Activated CD4-positive, alpha-beta memory T cell treated with anti-CD3 and anti-CD28 coated beads for 36 hours (primary cell): ENCODE measurements at regions not wholly inside any gene's neighbourhood (a gene's known extent, or its start where the extent isn't known, plus 50 kb on each side); places are given as distances from the start of the nearest gene placed in this dataset.

Source experiments
- CTCF ChIA-PET: fragments of 350-600 bp; sonication (Branson Sonifier 250); formaldehyde crosslinking; loops from one replicate; lab custom pipeline; 2021; ENCODE audit warnings: antibody characterized with exemption, inconsistent platforms; lab: Charles Lee
- POLR2A ChIA-PET: fragments of 350-600 bp; sonication (Branson Sonifier 250); formaldehyde crosslinking; loops from one replicate; lab custom pipeline; 2021; ENCODE audit warnings: antibody characterized with exemption; lab: Charles Lee
- DNase-seq: peaks from one replicate; pipeline ENCODE4 v3.0.0-alpha.2; 2020
- H3K27ac Mint-ChIP-seq: one replicate; pipeline ENCODE4 v1.8.0; 2021; ENCODE audit warnings: mixed read lengths
- H3K27me3 Mint-ChIP-seq: one replicate; pipeline ENCODE4 v1.8.0; 2021; ENCODE audit warnings: mixed read lengths
- H3K36me3 Mint-ChIP-seq: one replicate; pipeline ENCODE4 v1.8.0; 2021; ENCODE audit warnings: mixed read lengths
- H3K4me1 Mint-ChIP-seq: one replicate; pipeline ENCODE4 v1.8.0; 2021; ENCODE audit warnings: low read depth, mixed read lengths
- H3K4me3 Mint-ChIP-seq: one replicate; pipeline ENCODE4 v1.8.0; 2021; ENCODE audit warnings: mild to moderate bottlenecking, mixed read lengths
- H3K9me3 Mint-ChIP-seq: one replicate; pipeline ENCODE4 v1.8.0; 2021; ENCODE audit warnings: mixed read lengths
- intact Hi-C: fragments of 100-400 bp; cut with micrococcal nuclease; formaldehyde crosslinking; loops from one replicate; pipeline ENCODE4 v1.15.1; 2023

- ChIA-PET CTCF (no interaction called here), POLR2A (no interaction called here)
- Mint-ChIP-seq H3K27ac (no peak overlapping the region), H3K4me1 (no peaks in the 10 kb centered on the region), H3K27me3 (no peaks in the 10 kb centered on the region), H3K4me3 (no peak overlapping the region), H3K36me3 (no peaks in the 10 kb centered on the region), H3K9me3 (peaks cover 3% of the 10 kb centered on the region)
- DNase-seq: no peak
- intact Hi-C loops: no loop called here
Measured at GRCh38 chr21:26632691-26633090, 59.6 kb upstream of the CYYR1 start.

- ChIA-PET POLR2A (no interaction called here), CTCF (no interaction called here)
- Mint-ChIP-seq H3K27ac (no peak overlapping the region), H3K4me3 (no peak overlapping the region), H3K9me3 (no peaks in the 10 kb centered on the region), H3K36me3 (no peaks in the 10 kb centered on the region), H3K4me1 (no peaks in the 10 kb centered on the region), H3K27me3 (no peaks in the 10 kb centered on the region)
- intact Hi-C loops: no loop called here
- DNase-seq: no peak
Measured at GRCh38 chr21:26626187-26626586, 53.1 kb upstream of the CYYR1 start.

- CTCF ChIA-PET: no interaction called here
- Mint-ChIP-seq H3K4me1 (no peaks in the 10 kb centered on the region), H3K9me3 (no peaks in the 10 kb centered on the region), H3K36me3 (no peaks in the 10 kb centered on the region), H3K27me3 (no peaks in the 10 kb centered on the region), H3K4me3 (no peak overlapping the region), H3K27ac (no peak overlapping the region)
- POLR2A ChIA-PET: no interaction called here
- no peak for DNase-seq
- intact Hi-C loops: no loop called here
Measured at GRCh38 chr21:26624983-26625519, 52.0 kb upstream of the CYYR1 start.
